GM19099 (cell line): ENCODE measurements at regions not wholly inside any gene's neighbourhood (a gene's known extent, or its start where the extent isn't known, plus 50 kb on each side); places are given as distances from the start of the nearest gene placed in this dataset.

ENCODE experiments used
- POLR2A ChIP-seq: IDR thresholded peaks from 3 replicates; pipeline ENCODE4 v1.6.1; 2011; ENCODE audit warnings: low read depth; ENCODE audit not compliant: insufficient read length; ENCODE audit errors: extremely low read depth

DNA sequence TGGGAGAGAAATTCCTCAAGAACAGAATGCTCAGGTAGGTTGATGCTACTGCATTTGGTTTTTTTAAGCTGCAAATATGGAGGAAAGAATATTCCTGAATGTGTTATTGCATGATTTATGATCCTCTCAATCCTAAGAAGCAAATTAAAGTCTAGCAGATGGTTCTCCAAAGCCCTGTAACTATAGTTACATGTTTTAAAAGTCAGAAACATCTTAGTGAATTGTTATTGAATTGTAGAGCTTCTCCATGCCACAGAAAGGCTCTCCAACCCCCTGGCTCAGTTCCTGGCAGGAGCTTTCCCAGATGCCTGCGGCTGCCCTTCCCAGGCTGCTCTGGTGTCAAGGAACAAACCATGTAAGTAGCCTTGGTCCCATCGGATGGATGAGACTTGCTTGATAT, 227.8 kb upstream of the GATB start:
- TF ChIP-seq POLR2A = no peak

DNA sequence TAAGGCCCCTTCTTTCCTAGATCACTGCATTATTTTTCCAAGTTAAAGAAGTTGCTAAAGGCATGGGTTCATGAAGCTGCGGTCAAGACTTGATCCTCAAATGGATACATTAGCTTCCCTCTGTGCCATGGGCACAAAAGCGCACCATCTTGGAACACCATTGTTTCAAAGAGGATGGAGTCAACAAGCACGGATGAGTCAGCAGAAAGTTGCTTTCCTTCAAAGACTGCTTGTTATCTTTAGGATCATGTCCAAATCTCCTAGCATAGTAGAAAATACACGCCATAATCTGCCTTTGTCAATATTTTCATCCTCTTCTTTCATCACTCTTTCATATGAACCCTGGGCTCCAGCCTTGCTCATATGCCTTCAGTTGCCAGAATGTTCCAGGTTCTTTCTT, 226.8 kb upstream of the GATB start:
- no peak for TF ChIP-seq POLR2A

DNA sequence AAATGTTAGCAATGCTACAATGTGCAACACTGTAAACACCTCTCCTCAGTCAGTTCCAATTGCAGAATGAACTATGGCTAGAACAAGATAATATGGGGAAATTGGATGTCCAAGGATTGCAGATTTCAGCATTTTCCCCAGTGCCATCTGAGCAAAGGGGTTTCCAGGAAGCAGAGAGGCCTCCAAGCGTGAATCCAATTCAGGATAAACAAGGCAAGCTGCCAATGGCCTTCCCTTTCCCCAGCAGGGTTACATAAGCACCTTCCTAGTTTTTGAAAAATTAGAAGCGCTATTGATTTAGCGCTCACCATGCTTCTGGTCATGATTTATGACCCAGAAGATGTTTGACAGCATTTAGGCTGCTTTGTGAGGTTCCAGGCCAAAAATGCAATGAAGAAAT, 223.0 kb upstream of the GATB start:
- TF ChIP-seq POLR2A = no peak

DNA sequence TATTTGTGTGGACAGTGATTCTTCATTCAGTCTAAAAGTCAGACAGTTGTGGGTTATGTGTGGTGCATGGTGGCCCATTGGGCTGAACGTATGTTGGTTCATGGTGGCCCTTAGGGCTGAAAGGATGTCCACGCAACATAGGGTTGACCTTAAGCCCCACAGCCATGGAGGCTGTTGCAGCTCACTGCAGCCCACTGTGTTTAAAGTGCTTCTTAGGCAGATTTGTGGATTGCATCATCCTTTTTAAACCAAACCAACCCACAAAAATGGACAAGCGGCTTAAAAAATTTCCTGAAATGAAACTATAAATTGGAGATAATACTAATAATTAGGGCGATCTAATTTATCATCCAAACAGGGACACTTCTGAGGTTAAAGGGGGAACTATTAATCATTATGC, 219.0 kb upstream of the GATB start:
- no peak for TF ChIP-seq POLR2A

DNA sequence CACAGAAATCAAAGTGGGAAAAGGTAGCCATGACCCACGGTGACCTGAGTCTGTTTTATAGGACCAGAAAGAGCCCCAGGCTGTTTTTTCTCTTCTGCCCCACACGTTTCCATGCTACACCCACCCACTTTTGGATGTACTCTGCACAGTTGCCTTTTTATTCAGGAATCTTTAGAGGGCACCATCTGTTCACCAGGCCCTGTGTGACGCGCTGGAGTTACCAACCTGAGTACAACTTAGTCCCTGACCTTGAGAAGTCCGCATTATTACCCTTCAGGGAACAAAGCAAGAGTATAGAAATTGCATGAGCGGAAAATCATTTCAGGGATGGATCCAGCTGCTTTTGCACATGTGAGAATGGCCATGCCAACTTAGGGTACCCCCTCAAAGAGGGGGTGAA, 207.8 kb upstream of the GATB start:
- no peak for TF ChIP-seq POLR2A

DNA sequence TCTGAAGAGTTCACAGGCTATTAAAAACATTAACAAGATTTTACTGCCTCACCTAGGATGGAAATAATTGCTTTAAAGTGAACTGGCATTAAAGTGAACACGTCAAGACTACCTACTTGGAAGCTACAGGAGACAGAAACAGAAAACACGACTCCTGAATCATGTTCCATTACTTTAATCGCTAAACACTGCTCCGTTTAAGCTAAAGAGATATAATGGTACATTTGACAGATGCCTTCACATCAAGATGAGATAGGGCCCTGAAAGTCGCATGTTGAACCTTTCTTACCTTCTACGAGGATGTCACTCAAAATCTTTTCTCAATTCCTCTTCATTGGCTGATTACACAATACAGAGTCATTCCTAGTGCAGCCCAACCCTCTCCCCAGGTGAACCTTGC, 206.3 kb upstream of the GATB start:
- TF ChIP-seq POLR2A = no peak

DNA sequence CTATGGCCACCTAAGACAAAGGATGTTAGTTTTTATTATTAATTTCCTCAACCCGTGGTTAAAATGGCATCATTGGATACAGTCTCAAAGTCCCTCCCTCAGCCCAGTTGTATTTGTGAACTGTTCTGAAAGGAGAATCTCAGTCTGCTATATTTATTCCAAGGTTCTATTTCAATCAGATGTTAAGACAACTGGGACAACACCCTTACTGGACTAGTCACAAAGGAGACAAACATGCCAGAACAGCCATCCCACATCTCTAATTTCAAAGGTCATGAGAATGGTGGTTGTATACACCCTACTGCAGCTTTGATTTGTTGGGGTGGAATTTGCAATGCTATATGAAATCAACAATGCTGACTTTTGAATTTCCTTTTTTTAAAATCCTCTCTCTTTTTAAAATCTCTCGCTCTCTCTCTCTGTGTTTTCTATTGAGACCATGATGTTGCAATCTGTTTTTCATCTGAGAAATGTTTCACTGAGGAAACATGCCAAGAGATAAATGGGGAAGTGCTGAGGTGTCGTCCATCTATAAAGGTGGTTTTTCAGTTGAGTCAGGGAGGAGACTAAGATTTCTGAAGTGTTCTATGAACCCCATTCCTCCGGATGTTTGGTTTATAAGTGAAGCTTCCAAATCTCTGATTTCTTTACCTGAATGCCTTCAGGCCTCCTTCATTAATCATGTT, 201.5 kb upstream of the GATB start:
- TF ChIP-seq POLR2A = no peak

DNA sequence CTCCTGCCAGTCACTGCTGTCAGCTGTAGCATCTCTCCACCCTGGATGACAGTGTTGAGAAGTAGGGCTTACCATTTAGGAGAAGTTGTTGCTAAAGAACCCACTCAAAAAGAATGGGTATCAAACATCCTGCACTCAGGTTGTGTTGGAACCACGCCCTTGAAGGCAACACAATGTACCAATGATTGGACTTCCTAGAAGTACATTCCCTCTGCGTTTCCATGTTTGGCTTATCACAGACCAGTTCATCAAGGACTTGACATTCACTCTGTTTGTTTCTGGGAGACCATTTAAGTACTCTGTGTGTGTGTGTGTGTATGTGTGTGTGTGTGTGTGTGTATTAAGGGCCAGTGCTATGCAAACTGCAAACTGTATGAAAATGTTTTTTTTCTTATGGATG, 200.6 kb upstream of the GATB start:
- no peak for TF ChIP-seq POLR2A

DNA sequence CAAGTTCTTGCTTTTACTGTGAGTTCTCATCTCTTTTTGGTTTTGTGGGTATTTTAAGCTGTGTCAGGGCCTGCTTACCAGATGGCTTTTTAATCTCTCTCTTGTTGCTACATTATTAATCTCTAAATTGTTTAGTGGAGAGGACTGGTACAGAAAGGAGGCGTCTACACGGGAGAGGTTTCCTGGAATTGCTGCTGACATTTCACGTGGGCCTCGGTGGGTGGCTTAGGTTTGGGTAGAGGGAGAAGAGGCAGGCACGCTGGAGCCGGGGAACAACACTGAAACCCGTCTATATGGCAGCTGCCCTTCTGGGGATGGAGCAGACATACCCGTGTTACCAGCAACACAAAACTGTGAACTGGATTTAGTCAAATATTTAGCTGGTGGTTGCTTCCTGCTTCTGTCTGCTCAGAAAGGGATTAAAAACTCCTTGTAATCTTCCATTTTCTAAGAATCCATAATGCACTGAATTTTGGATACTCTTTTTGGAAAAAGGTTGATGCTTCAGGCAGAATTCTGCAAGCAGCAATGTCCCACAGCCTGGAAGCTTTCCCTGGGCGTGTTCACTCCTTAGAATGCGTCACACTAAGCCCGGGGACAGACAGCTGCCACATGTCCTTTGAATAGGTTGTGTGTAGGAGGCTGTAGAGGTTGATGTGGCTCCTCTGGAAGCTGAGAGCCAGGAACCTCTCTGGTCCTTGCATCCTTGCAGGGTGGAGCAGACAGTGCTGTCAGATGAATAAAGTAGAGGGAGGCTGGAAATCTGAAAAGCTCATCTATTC, 199.8 kb upstream of the GATB start:
- TF ChIP-seq POLR2A = no peak

DNA sequence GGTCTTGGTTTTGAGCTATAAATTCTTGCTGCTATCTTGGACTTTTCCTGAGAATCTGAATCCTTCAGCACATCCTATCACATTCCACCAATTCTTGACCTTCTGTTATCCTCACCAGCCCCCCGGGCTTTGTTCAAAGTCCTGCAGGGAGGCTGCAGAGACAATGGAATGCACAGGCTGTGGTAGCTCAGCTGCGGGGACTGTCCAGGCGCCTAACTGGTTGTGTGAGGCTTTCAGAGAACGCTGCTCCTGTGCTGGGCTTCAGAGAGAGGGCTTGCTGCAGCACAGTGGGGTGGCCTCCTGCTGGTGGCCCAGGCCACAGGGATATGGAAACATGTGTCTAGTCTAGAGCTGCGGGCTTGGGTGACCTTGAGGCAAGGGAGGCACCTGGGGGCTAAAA, 196.3 kb upstream of the GATB start:
- no peak for TF ChIP-seq POLR2A

DNA sequence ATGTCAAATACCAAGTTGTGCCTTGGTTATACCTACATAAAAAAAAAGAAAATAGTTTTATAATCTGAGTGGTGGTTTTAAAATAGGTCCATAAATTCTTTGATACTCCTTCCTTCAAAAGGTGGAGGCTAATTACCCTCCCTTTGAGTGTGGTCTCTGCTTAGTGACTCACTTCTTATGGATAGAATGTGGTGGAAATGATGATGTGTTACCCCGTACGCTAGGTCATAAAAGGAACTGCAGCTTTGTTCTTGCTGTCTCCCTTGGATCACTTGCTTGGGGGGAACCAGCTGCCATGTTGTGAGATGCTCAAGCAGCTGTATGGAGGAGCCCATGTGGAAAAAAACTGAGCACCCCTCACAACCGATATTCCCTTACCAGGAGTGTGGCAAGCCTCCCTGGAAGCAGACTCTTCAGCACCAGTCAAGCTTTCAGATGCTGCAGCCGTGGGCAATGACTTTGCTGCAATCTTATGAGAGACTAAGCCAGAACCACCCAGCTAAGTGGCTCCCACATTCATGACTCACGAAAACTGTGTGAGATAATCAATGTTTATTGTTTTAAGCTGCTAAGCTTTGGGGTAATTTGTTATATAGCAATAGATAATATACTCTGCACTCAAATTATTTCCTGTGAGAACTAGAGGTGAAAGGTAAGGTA, 195.0 kb upstream of the GATB start:
- no peak for TF ChIP-seq POLR2A

DNA sequence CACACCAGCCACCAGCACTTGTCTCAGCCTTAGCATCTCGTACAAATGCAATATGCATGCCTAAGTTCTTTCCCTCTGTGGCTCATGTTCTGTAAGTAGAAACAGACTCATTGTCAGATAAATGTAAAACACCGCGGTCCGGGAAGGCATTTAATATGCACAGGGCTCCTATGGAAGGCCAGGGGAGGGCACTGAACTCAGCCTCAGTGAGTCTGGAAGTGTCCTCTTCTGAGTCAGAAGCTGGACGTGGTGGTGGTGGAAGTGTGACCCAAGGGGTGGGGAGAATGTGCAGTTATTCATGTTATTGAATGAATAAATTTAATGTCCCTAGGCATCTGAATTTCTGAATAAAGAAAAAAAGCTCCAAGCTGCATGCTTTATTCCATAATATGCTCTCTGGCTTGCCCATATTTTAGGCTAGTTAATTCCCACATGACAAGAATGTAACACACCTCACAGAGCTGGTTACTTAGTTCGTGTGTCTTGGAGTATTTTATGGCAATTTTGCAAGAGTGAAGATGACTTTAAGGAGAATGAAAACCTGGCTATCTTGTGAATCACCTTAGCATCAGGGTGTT, 193.1 kb upstream of the GATB start:
- TF ChIP-seq POLR2A = no peak

DNA sequence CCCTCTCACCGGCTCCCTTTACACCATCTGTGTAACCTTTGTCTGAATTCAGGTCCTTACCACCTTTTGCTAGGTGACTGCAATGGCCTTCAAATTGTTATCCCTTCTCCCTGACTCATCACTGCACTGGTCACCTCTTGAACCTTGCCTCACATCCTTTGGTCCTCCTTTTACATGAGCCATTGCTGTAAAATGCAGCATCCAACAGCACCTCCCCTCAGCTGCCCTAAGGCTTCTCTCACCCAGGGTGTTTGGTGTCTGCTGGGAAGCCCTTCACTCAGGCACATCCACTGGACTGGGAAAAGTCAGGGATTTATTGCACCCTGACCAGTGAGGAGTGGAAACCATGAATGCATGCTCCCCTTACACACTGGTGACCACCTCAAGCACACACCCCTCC, 192.5 kb upstream of the GATB start:
- no peak for TF ChIP-seq POLR2A

DNA sequence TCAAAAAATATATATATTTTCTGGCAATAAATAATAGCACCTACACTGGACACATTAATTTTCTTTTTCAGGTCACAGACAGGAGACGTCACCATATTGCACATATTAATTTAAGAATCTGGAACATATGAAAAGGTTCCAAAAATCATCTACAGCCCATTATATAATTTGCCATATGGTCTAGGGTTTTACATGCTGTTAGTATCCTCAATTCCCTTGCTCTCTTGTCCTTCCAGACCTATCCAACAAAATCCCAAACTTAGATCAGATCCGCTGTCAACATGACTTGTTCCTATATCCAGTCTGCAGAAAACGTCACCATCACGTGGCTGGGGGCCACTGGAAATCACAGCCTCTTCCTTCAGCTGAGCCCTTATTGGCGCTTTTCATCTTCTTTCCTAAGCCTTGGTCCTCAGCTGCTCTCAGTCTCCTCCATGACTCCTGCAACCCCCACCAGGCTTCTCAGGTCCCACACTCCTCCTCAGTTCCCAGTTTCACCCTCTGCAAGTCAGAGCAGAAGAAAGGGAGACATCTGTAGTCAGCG, 192.0 kb upstream of the GATB start:
- no peak for TF ChIP-seq POLR2A

DNA sequence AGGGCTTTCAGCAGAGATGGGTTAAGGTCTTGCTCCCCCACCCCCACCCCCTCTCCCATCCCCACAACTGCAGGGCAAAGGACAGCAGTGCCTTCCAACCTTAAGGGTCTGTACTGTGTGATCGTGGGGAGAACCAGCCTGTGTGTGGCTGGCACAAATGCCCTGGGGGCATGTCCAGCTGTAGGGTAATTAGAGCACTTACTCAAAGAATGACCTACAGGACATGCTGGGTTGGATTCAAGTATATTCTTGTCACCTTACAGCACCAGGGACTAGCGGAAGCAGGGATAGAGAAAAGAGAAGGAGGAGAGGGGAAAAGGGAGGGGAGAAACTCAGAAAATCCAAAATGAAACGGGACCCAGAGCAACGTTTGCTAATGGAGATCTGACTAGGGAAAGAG, 191.3 kb upstream of the GATB start:
- no peak for TF ChIP-seq POLR2A

DNA sequence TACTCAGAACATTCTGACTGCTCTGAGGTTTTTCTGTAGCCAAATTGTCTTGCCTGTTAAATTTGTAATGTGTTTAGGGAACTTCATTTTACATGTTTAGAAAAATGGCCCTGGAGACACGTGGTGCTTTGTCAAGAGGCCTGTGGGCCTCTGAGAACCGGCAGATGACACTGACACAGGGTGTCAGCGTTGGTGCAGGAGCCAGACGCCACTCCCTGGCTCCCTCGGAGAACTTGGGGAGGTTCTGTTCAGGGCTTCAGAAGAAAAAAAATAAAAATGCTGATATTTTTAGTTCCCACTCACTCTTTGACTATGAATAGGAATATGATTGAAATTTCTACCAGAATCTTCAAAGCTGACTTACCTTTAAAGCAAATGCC, 190.9 kb upstream of the GATB start:
- TF ChIP-seq POLR2A = no peak

DNA sequence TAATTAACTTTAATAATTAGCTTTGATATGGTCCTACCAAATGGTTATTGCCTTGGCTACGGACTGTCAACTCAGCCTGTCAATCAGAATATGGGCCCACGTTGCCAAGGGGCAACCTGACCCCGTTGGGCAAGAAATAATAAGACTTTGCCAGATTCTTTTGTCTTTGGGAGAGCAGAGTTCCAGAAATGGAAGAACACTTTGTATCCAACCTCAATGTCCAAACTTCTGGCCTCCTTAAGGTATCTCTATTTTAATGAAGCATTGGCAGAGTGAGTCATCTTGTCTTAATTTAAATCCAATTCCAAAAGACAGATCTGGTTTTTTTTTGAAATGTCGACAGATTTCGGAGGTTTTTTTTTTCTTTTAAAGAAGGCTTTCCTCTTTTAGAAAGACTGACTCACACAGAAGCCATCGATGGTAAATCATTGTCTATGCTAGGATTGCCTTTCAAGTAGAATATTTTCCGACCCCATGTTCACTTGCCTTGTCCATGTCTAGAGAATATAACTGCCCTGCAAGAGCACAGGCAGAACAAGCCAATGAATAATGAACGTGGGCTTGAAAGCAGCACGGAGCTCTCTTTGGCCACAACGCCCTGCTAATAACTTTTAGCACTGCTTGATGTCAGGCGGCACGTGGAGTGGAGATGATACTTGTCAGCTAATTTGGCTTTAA, 190.3 kb upstream of the GATB start:
- TF ChIP-seq POLR2A = no peak
